ENCODE measurements at regions not wholly inside any gene's neighbourhood (a gene's known extent, or its start where the extent isn't known, plus 50 kb on each side); places are given as distances from the start of the nearest gene placed in this dataset.

GRCh38 chr3:94226078-94226477 is 163.2 kb downstream of the NSUN3 start:
- Histone ChIP-seq H2AFZ (ENCODE audit: control insufficient read depth, low read length) (peak overlapping the region; percentile 54), H3K9me3 (ENCODE audit: control insufficient read depth, low read depth, low read length) (no peaks in the 10 kb centered on the region), H3K27me3 (ENCODE audit: control insufficient read depth, extremely low read depth, insufficient read depth, low read length) (no peaks in the 10 kb centered on the region), H3K36me3 (ENCODE audit: control insufficient read depth in 2 of 2, extremely low read depth in 1 of 2, insufficient read depth in 2 of 2, low read length in 2 of 2) (no peaks in the 10 kb centered on the region), H3K4me1 (ENCODE audit: control insufficient read depth, extremely low read depth, insufficient read depth, low read length) (peaks cover 16% of the 10 kb centered on the region), H3K4me2 (ENCODE audit: control insufficient read depth, extremely low read depth, insufficient read depth, low read depth, low read length) (peak overlapping the region; percentile 46), H4K20me1 (ENCODE audit: control insufficient read depth, extremely low read depth, insufficient read depth, low read length) (no peaks in the 10 kb centered on the region), H3K4me3 (ENCODE audit: control insufficient read depth in 2 of 3, extremely low read depth in 1 of 3, insufficient read depth in 2 of 3, low read depth in 1 of 3, low read length in 3 of 3) (no peak overlapping the region), H3K9me1 (ENCODE audit: control insufficient read depth, extremely low read depth, insufficient read depth, low read length) (no peaks in the 10 kb centered on the region), H3K79me2 (ENCODE audit: control insufficient read depth, insufficient read depth, low read length) (no peaks in the 10 kb centered on the region), H3K27ac (ENCODE audit: control insufficient read depth, insufficient read depth, low read length) (peak overlapping the region; percentile 23), H3K9ac (ENCODE audit: control insufficient read depth, extremely low read depth, insufficient read depth, low read length) (no peak overlapping the region)
- dilution Hi-C loops (cut with MboI; ENCODE audit: extremely low pct_ligation_motif_present, low sequenced_read_pairs) = no loop called here
- FAIRE-seq (peak; percentile 82), DNase-seq (ENCODE audit: low read depth, low spot score) (no peak)
- TF ChIP-seq, protein P1, sequence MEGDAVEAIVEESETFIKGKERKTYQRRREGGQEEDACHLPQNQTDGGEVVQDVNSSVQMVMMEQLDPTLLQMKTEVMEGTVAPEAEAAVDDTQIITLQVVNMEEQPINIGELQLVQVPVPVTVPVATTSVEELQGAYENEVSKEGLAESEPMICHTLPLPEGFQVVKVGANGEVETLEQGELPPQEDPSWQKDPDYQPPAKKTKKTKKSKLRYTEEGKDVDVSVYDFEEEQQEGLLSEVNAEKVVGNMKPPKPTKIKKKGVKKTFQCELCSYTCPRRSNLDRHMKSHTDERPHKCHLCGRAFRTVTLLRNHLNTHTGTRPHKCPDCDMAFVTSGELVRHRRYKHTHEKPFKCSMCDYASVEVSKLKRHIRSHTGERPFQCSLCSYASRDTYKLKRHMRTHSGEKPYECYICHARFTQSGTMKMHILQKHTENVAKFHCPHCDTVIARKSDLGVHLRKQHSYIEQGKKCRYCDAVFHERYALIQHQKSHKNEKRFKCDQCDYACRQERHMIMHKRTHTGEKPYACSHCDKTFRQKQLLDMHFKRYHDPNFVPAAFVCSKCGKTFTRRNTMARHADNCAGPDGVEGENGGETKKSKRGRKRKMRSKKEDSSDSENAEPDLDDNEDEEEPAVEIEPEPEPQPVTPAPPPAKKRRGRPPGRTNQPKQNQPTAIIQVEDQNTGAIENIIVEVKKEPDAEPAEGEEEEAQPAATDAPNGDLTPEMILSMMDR (optimal IDR thresholded peaks at IDR 0.05 in 1 of 3, IDR thresholded peaks at IDR 0.05 in 1 of 3, conservative IDR thresholded peaks at IDR 0.05 in 1 of 3; ENCODE audit: extremely low read depth in 1 of 3, insufficient read depth in 2 of 3, low read length in 3 of 3) = no peak
- no peak for TF ChIP-seq EZH2 (IDR thresholded peaks at IDR 0.05; ENCODE audit: low read length)

GRCh38 chr3:94232921-94233320 is 170.1 kb downstream of the NSUN3 start:
- no peaks in the 10 kb centered on the region for H4K20me1 ChIP-seq (ENCODE audit: control insufficient read depth, extremely low read depth, insufficient read depth, low read length)
- TF ChIP-seq, protein P1 (optimal IDR thresholded peaks at IDR 0.05 in 1 of 3, IDR thresholded peaks at IDR 0.05 in 1 of 3, conservative IDR thresholded peaks at IDR 0.05 in 1 of 3; ENCODE audit: extremely low read depth in 1 of 3, insufficient read depth in 2 of 3, low read length in 3 of 3) = no peak
- no peak for TF ChIP-seq EZH2 (IDR thresholded peaks at IDR 0.05; ENCODE audit: low read length)
- H3K4me2 ChIP-seq (ENCODE audit: control insufficient read depth, extremely low read depth, insufficient read depth, low read depth, low read length) = no peak overlapping the region
- no peak overlapping the region for H3K9ac ChIP-seq (ENCODE audit: control insufficient read depth, extremely low read depth, insufficient read depth, low read length)
- dilution Hi-C loops (cut with MboI; ENCODE audit: extremely low pct_ligation_motif_present, low sequenced_read_pairs) = no loop called here
- no peak overlapping the region for H3K4me3 ChIP-seq (ENCODE audit: control insufficient read depth in 2 of 3, extremely low read depth in 1 of 3, insufficient read depth in 2 of 3, low read depth in 1 of 3, low read length in 3 of 3)
- no peak for DNase-seq (ENCODE audit: low read depth, low spot score)
- H3K4me1 ChIP-seq (ENCODE audit: control insufficient read depth, extremely low read depth, insufficient read depth, low read length) = no peaks in the 10 kb centered on the region
- H3K9me3 ChIP-seq (ENCODE audit: control insufficient read depth, low read depth, low read length) = no peaks in the 10 kb centered on the region
- no peaks in the 10 kb centered on the region for H3K9me1 ChIP-seq (ENCODE audit: control insufficient read depth, extremely low read depth, insufficient read depth, low read length)
- no peaks in the 10 kb centered on the region for H3K79me2 ChIP-seq (ENCODE audit: control insufficient read depth, insufficient read depth, low read length)
- no peak overlapping the region for H3K27ac ChIP-seq (ENCODE audit: control insufficient read depth, insufficient read depth, low read length)
- no peak for FAIRE-seq
- no peaks in the 10 kb centered on the region for H3K36me3 ChIP-seq (ENCODE audit: control insufficient read depth in 2 of 2, extremely low read depth in 1 of 2, insufficient read depth in 2 of 2, low read length in 2 of 2)
- no peak overlapping the region for H2AFZ ChIP-seq (ENCODE audit: control insufficient read depth, low read length)
- H3K27me3 ChIP-seq (ENCODE audit: control insufficient read depth, extremely low read depth, insufficient read depth, low read length) = no peaks in the 10 kb centered on the region

Measured in keratinocyte (primary cell).